HG02623 (cell line): ENCODE measurements at regions not wholly inside any gene's neighbourhood (a gene's known extent, or its start where the extent isn't known, plus 50 kb on each side); places are given as distances from the start of the nearest gene placed in this dataset.
"Not testable (repeated sequence)": the region's sequence is repeated elsewhere in the genome, so short reads cannot be mapped to it uniquely, and the experiment has no call there.

ENCODE experiments used
- ATAC-seq: cut with Tn5 transposase; IDR thresholded peaks from one replicate; pipeline ENCODE4 v1.9.1; 2021; ENCODE audit warnings: moderate library complexity; ENCODE audit not compliant: unreplicated experiment

GRCh38 chr11:67806183-67806582 lies 131.8 kb upstream of the ALDH3B2 start:
- ATAC-seq, result not testable (repeated sequence)

GRCh38 chr11:67805253-67806126 lies 131.1 kb upstream of the ALDH3B2 start:
- peak; percentile 78 for ATAC-seq

DNA sequence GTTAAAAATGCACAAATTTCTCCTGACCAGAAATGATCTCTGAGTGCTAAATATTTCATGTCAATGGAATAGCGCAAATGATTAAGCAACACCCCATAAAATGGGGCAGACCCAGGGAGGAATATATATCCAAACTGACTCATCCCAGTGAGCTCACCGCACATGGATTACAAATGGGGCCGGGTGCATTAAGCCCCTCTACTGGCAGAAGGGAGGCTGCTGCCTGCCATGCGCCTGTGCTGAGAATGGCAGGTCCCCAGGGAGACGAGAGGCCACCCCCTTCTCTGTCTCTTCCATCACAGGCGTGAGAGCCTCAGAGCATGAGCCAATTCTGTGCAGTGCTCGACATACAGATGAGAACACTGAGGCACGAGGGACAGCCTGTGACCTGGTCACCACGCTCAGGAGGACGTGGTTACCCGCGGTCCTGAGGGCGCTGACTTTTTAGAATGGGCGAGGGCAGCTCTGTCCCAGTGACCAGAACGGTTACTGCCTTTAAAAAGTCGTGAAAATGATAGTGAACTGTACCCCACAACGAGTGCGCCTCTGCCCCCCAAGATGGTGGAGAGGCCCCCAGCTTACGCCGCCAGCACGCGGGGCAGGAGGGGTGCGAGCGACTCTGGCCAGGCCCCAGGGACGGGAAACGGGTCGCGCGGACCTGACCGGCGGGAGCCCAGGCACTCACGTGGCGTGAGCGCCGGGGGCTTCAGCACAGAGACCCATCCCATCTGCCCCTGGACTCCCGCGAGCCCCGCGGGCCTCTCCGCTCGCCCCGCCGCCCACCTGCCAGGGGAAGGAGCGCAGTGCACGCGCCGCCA lies 130.2 kb upstream of the ALDH3B2 start:
- peak; percentile 19 for ATAC-seq

GRCh38 chr11:67803519-67803918 lies 129.1 kb upstream of the ALDH3B2 start:
- not testable (repeated sequence) for ATAC-seq

DNA sequence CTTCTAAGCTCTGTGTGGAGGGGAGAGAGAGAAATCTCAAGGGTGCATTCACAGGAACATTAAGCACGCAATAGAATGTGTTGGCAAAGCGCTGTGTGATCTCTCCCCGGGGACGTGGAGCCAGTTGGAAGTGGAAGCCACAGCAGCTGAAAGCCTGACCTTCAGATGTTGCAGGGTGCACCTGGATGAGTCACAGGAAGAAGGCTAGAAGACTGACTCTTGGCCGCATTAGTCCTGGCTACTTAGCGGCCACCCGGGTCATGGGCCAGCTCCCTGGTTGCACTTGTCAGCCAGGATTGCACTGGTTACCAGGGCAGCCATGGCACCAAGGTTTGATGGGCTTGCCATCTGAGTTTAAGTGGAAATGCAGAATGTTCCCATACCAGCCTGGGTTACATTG lies 128.6 kb upstream of the ALDH3B2 start:
- not testable (repeated sequence) for ATAC-seq

- ATAC-seq, result not testable (repeated sequence)
These were observed 128.2 kb upstream of the ALDH3B2 start for GRCh38 chr11:67802623-67803022.

GRCh38 chr11:67801397-67801796 lies 127.0 kb upstream of the ALDH3B2 start:
- ATAC-seq, result not testable (repeated sequence)

GRCh38 chr11:67800591-67800990 lies 126.2 kb upstream of the ALDH3B2 start:
- ATAC-seq, result not testable (repeated sequence)

DNA sequence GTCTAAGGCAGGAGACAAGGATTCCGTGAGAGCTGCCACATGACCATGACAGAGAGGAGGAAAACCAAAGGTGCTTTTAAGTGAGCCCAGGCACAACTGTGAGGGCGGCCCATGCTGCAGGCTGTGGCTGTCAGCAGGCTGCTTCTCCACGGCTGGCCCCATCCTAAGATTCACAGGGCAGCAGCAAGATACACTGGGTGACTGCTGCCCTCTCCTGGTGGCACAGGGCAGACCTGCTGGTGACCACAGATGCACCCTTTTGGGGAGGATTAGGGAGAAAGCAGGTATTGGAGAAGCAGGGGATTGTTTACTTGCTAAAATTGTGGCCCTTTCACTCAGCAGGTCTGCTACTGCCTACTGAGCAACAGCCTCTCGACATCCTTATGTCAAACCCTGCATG lies 125.4 kb upstream of the ALDH3B2 start:
- ATAC-seq, result not testable (repeated sequence)

GRCh38 chr11:67797726-67798521 lies 123.5 kb upstream of the ALDH3B2 start:
- not testable (repeated sequence) for ATAC-seq

DNA sequence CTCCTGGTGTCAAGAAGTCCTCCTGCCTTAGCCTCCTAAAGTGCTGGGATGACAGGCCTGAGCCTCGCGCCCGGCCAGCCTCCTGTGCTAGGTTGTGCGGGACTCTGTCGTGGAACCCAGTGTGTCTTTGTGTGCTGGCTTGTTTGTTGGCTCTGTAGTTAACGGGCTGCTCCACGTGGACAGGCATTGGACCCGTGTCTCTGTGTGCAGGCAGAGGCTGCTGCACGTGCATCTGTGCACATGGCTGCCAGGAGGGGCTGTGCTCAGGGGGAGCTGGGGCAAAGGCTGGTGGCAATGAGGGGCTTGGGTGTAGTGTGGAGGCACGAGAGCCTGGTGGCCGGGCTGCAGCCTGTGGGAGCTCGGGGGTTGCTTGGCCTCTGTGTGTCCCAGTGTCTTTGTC lies 121.3 kb upstream of the ALDH3B2 start:
- ATAC-seq, result no peak

DNA sequence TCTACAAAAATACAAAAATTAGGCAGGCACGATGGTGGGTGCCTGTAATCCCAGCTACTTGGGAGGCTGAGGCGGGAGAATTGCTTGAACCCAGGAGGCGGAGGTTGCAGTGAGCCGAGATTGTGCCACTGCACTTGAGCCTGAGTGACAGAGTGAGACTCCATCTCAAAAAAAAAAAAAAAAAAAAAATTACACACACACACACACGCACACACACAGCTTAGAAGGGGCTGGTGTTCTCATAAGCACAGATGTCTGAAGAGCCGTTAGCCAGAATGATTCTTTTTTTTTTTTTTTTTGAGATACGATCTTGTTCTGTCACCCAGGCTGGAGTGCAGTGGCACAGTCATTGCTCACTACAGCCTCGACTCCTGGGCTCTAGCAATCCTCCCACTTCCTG lies 119.3 kb upstream of the ALDH3B2 start:
- not testable (repeated sequence) for ATAC-seq

GRCh38 chr11:67792273-67792990 lies 118.0 kb upstream of the ALDH3B2 start:
- ATAC-seq, result not testable (repeated sequence)

GRCh38 chr11:67791598-67792170 lies 117.3 kb upstream of the ALDH3B2 start:
- ATAC-seq, result not testable (repeated sequence)

- ATAC-seq, result not testable (repeated sequence)
These were observed 113.9 kb upstream of the ALDH3B2 start for GRCh38 chr11:67788341-67788695.

- ATAC-seq, result not testable (repeated sequence)
These were observed 113.4 kb upstream of the ALDH3B2 start for GRCh38 chr11:67787681-67788340.

DNA sequence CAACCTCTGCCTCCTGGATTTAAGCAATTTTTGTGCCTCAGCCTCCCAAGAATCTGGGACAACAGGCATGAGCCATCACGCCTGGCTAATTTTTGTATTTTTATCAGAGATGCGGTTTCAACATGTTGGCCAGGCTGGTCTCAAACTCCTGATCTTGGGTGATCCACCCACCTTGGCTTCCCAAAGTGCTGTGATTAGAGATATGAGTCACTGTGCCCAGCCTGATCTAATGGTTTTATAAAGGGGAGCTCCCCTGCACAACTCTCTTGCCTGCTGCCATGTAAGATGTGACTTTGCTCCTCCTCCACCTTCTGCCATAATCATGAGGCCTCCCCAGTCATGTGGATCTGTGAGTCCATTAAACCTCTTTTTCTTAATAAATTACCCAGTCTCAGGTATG lies 107.5 kb upstream of the ALDH3B2 start:
- ATAC-seq, result not testable (repeated sequence)

DNA sequence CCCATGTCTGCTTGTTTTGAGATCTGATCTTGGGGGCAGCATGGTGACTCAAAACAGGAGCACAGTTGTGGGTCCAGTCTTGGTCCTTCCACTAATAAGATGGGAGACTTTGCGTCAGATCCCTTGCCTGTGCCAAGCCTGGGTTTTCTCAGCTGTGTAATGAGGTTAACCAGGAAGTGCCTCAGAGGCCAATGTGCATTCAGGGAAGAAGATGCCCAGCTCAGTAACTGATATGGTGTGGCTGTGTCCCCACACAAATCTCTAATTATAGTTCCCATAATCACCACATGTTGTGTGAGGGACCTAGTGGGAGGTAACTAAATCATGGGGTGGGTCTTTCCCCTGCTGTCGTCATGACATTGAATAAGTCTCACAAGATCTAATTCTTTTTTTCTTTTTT lies 107.1 kb upstream of the ALDH3B2 start:
- ATAC-seq, result not testable (repeated sequence)

DNA sequence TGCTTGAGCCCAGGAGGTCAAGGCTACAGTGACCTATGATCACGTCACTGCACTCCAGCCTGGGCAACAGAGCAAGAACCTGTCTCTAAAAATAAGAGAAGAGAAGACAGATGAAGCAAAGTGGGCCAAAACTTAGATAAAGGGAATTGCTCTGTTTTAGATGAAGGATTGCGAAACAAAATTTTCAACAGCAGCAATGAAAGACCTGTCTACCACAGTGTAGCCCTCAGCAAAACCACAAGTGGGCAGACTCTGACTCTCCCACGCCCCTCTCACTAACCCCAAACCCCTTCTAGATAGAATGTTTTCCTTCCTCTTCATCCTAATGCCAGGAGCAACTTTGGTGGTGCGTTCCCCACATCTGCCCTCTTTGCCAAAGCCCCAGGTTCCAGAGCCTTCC lies 105.6 kb upstream of the ALDH3B2 start:
- ATAC-seq, result no peak
